ENCODE measurements at regions not wholly inside any gene's neighbourhood (a gene's known extent, or its start where the extent isn't known, plus 50 kb on each side); places are given as distances from the start of the nearest gene placed in this dataset.

GRCh38 chr2:12419803-12420202, 296.9 kb upstream of the TRIB2 start:
- Mint-ChIP-seq H3K27ac (ENCODE audit: unreplicated experiment) (no peak overlapping the region), H3K36me3 (ENCODE audit: unreplicated experiment) (no peaks in the 10 kb centered on the region), H3K4me3 (ENCODE audit: unreplicated experiment) (no peak overlapping the region), H3K27me3 (ENCODE audit: unreplicated experiment) (peaks cover 2% of the 10 kb centered on the region), H3K4me1 (ENCODE audit: low read depth, unreplicated experiment) (no peaks in the 10 kb centered on the region), H3K9me3 (ENCODE audit: unreplicated experiment) (no peaks in the 10 kb centered on the region)
- DNase-seq: no peak
- TF ChIP-seq CTCF (IDR thresholded peaks at IDR 0.05; ENCODE audit: partially characterized antibody, unreplicated experiment): no peak

GRCh38 chr2:12421046-12421445, 295.7 kb upstream of the TRIB2 start:
- H3K4me3 Mint-ChIP-seq (ENCODE audit: unreplicated experiment): no peak overlapping the region
- H3K36me3 Mint-ChIP-seq (ENCODE audit: unreplicated experiment): no peaks in the 10 kb centered on the region
- H3K9me3 Mint-ChIP-seq (ENCODE audit: unreplicated experiment): no peaks in the 10 kb centered on the region
- no peak for TF ChIP-seq CTCF (IDR thresholded peaks at IDR 0.05; ENCODE audit: partially characterized antibody, unreplicated experiment)
- H3K27me3 Mint-ChIP-seq (ENCODE audit: unreplicated experiment): peaks cover 2% of the 10 kb centered on the region
- no peaks in the 10 kb centered on the region for H3K4me1 Mint-ChIP-seq (ENCODE audit: low read depth, unreplicated experiment)
- no peak overlapping the region for H3K27ac Mint-ChIP-seq (ENCODE audit: unreplicated experiment)
- DNase-seq: no peak

- H3K9me3 Mint-ChIP-seq (ENCODE audit: unreplicated experiment): no peaks in the 10 kb centered on the region
- H3K27me3 Mint-ChIP-seq (ENCODE audit: unreplicated experiment): peaks cover 2% of the 10 kb centered on the region
- no peak for TF ChIP-seq CTCF (IDR thresholded peaks at IDR 0.05; ENCODE audit: partially characterized antibody, unreplicated experiment)
- H3K36me3 Mint-ChIP-seq (ENCODE audit: unreplicated experiment): no peaks in the 10 kb centered on the region
- no peak for DNase-seq
- H3K4me1 Mint-ChIP-seq (ENCODE audit: low read depth, unreplicated experiment): peaks cover 13% of the 10 kb centered on the region
- H3K4me3 Mint-ChIP-seq (ENCODE audit: unreplicated experiment): no peak overlapping the region
- no peak overlapping the region for H3K27ac Mint-ChIP-seq (ENCODE audit: unreplicated experiment)
Measured at GRCh38 chr2:12424219-12424618, 292.5 kb upstream of the TRIB2 start.

- no peak overlapping the region for H3K27ac Mint-ChIP-seq (ENCODE audit: unreplicated experiment)
- DNase-seq: no peak
- no peak overlapping the region for H3K4me3 Mint-ChIP-seq (ENCODE audit: unreplicated experiment)
- H3K27me3 Mint-ChIP-seq (ENCODE audit: unreplicated experiment): peaks cover 2% of the 10 kb centered on the region
- H3K36me3 Mint-ChIP-seq (ENCODE audit: unreplicated experiment): no peaks in the 10 kb centered on the region
- no peak for TF ChIP-seq CTCF (IDR thresholded peaks at IDR 0.05; ENCODE audit: partially characterized antibody, unreplicated experiment)
- peaks cover 16% of the 10 kb centered on the region for H3K4me1 Mint-ChIP-seq (ENCODE audit: low read depth, unreplicated experiment)
- no peaks in the 10 kb centered on the region for H3K9me3 Mint-ChIP-seq (ENCODE audit: unreplicated experiment)
Measured at GRCh38 chr2:12424809-12425208, 291.9 kb upstream of the TRIB2 start.

GRCh38 chr2:12428324-12428723, 288.4 kb upstream of the TRIB2 start:
- peaks cover 16% of the 10 kb centered on the region for H3K4me1 Mint-ChIP-seq (ENCODE audit: low read depth, unreplicated experiment)
- H3K36me3 Mint-ChIP-seq (ENCODE audit: unreplicated experiment): no peaks in the 10 kb centered on the region
- H3K9me3 Mint-ChIP-seq (ENCODE audit: unreplicated experiment): peaks cover 2% of the 10 kb centered on the region
- no peaks in the 10 kb centered on the region for H3K27me3 Mint-ChIP-seq (ENCODE audit: unreplicated experiment)
- no peak for TF ChIP-seq CTCF (IDR thresholded peaks at IDR 0.05; ENCODE audit: partially characterized antibody, unreplicated experiment)
- peak overlapping the region; percentile 49 for H3K27ac Mint-ChIP-seq (ENCODE audit: unreplicated experiment)
- no peak for DNase-seq
- H3K4me3 Mint-ChIP-seq (ENCODE audit: unreplicated experiment): no peak overlapping the region
